HG03095 (cell line): ENCODE measurements at regions not wholly inside any gene's neighbourhood (a gene's known extent, or its start where the extent isn't known, plus 50 kb on each side); places are given as distances from the start of the nearest gene placed in this dataset.
A peak's percentile ranks its signal among the peaks of the same experiment; 100 is the strongest.

Experiments used
- ATAC-seq: cut with Tn5 transposase; IDR thresholded peaks from one replicate; pipeline ENCODE4 v1.9.1; 2021; ENCODE audit warnings: moderate library complexity; ENCODE audit not compliant: unreplicated experiment

- no peak for ATAC-seq
Observed at GRCh38 chr7:114854369-114854768, 67.5 kb upstream of the MDFIC start.

GRCh38 chr7:114856625-114857024, 65.3 kb upstream of the MDFIC start:
- no peak for ATAC-seq

- no peak for ATAC-seq
Observed at GRCh38 chr7:114857605-114858004, 64.3 kb upstream of the MDFIC start.

- no peak for ATAC-seq
Observed at GRCh38 chr7:114859477-114859876, 62.4 kb upstream of the MDFIC start.

DNA sequence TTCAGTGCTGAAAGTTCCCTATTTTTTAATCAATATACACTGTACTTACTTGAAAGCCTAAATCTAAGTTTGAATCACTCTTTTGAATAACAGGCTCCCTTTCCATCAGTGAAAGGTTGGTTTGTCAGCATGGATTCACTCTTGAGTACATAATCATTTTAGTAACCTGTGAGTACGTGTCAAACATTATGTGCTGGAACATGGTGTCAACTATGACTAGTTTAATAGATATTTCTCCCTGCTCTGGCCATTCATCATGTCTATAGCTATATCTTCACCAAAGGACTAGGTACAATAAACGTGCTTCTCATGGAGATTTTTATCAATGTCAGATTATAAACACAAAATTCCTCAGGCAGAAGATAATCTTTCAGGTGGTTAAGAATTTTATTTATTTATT, 61.7 kb upstream of the MDFIC start:
- ATAC-seq = no peak

GRCh38 chr7:114862406-114862805, 59.5 kb upstream of the MDFIC start:
- no peak for ATAC-seq

DNA sequence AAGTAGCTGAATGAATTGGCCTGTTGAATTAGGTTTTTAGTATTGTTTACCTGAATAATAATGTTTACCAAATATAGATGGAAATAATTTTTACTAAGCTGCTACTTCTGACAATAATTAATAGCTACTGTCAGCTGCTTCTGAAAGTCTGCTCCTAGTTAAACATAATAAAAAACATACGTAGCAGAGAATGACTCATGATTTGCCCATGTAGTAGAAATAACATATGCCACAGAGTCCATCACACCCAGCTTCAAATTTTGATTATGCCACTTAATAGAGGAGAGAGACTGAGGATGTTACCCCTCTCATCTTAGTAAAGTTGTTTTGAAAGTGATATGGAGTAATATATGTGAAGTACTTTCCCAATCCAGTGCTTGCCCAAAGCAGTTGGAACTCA, 57.6 kb upstream of the MDFIC start:
- ATAC-seq = no peak

DNA sequence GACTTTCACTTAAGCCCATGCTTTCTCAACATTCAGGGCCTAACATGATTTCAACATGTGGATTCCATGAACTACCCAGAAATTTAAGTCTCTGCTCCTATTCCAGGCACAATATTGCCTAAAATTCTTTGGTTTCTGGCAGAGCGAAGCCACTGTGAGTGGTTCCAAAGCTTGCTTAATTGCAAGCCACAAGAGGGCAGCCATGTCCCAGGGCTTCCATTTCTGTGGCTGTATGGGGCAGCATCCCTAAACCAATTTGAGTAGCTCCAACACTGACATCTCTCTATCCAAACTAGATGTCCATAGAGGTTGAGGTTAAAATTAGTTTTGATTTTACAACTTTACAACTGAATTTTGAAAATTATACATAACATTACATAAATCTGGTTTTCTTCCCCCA, 56.3 kb upstream of the MDFIC start:
- ATAC-seq = peak; percentile 94
